ENCODE measurements at regions not wholly inside any gene's neighbourhood (a gene's known extent, or its start where the extent isn't known, plus 50 kb on each side); places are given as distances from the start of the nearest gene placed in this dataset.

- no peak for TF ChIP-seq TOX (CRISPR knock-in tag; IDR thresholded peaks at IDR 0.05; ENCODE audit: borderline replicate concordance)
- no peak for TF ChIP-seq TSHZ2 (CRISPR knock-in tag; IDR thresholded peaks at IDR 0.05)
- TF ChIP-seq ZNF70 (CRISPR knock-in tag; IDR thresholded peaks at IDR 0.05) = no peak
- no peak for TF ChIP-seq ZNF8 (CRISPR knock-in tag; IDR thresholded peaks at IDR 0.05)
- TF ChIP-seq ZFP3 (CRISPR knock-in tag; IDR thresholded peaks at IDR 0.05) = no peak
- TF ChIP-seq SNAI2 (CRISPR knock-in tag; IDR thresholded peaks at IDR 0.05) = no peak
Measured at GRCh38 chr1:191882870-191883269, 275.4 kb upstream of the RGS18 start.

Data from SK-N-SH treated with all-trans-retinoic acid at 6 μM for 48 hours (cell line).